ENCODE measurements at regions not wholly inside any gene's neighbourhood (a gene's known extent, or its start where the extent isn't known, plus 50 kb on each side); places are given as distances from the start of the nearest gene placed in this dataset.

DNA sequence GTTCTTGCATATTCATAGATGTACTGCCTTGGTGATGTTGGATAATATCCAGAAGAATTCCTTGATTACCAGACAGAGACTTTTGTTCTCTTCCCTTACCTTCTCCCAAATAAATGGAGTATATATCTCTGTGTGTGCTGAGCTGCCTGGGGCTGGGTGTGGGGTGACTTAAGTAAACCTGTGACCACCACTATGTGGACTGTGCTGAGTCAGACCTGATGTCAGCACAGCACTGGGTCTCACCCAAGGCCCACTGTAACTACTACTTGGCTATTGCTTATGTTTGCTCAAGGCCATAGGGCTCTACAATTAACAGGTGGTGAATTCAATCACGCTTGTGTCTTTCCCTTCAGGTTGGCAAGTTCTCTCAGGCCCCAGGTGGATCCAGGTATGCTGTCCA, 145.7 kb upstream of the MDGA2 start:
- no peak overlapping the region for H3K4me3 ChIP-seq (ENCODE audit: low read depth, low read length)
- no peak for DNase-seq (ENCODE audit: low read depth)
- TF ChIP-seq, protein P1, sequence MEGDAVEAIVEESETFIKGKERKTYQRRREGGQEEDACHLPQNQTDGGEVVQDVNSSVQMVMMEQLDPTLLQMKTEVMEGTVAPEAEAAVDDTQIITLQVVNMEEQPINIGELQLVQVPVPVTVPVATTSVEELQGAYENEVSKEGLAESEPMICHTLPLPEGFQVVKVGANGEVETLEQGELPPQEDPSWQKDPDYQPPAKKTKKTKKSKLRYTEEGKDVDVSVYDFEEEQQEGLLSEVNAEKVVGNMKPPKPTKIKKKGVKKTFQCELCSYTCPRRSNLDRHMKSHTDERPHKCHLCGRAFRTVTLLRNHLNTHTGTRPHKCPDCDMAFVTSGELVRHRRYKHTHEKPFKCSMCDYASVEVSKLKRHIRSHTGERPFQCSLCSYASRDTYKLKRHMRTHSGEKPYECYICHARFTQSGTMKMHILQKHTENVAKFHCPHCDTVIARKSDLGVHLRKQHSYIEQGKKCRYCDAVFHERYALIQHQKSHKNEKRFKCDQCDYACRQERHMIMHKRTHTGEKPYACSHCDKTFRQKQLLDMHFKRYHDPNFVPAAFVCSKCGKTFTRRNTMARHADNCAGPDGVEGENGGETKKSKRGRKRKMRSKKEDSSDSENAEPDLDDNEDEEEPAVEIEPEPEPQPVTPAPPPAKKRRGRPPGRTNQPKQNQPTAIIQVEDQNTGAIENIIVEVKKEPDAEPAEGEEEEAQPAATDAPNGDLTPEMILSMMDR (IDR thresholded peaks at IDR 0.05; ENCODE audit: insufficient read depth, low read depth, low read length) = no peak

DNA sequence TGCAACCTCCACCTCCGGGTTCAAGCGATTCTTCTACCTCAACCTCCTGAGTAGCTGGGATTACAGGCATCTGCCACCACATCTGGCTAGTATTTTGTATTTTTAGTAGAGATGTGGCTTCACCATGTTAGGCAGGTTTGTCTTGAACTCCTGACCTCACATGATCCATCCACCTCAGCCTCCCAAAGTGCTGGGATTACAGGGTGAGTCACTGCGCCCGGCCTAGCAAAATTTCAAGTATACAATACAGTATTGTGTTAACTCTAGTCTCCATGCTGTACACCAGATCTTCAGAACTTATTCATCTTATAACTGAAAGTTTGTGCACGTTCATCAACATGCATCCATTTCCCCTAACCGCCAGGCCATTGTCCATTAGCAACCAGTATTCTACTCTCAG, 115.1 kb upstream of the MDGA2 start:
- H3K4me3 ChIP-seq (ENCODE audit: low read depth, low read length) = no peak overlapping the region
- TF ChIP-seq, protein P1 (IDR thresholded peaks at IDR 0.05; ENCODE audit: insufficient read depth, low read depth, low read length) = no peak
- no peak for DNase-seq (ENCODE audit: low read depth)

GRCh38 chr14:47785058-47785457, 109.7 kb upstream of the MDGA2 start:
- H3K4me3 ChIP-seq (ENCODE audit: low read depth, low read length) = no peak overlapping the region
- TF ChIP-seq, protein P1 (IDR thresholded peaks at IDR 0.05; ENCODE audit: insufficient read depth, low read depth, low read length) = no peak
- DNase-seq (ENCODE audit: low read depth) = no peak

GRCh38 chr14:47778631-47779030, 103.2 kb upstream of the MDGA2 start:
- H3K4me3 ChIP-seq (ENCODE audit: low read depth, low read length) = no peak overlapping the region
- TF ChIP-seq, protein P1 (IDR thresholded peaks at IDR 0.05; ENCODE audit: insufficient read depth, low read depth, low read length) = no peak
- no peak for DNase-seq (ENCODE audit: low read depth)

GRCh38 chr14:47772652-47773051, 97.2 kb upstream of the MDGA2 start:
- TF ChIP-seq, protein P1 (IDR thresholded peaks at IDR 0.05; ENCODE audit: insufficient read depth, low read depth, low read length) = no peak
- H3K4me3 ChIP-seq (ENCODE audit: low read depth, low read length) = no peak overlapping the region

GRCh38 chr14:47763188-47763854, 87.9 kb upstream of the MDGA2 start:
- DNase-seq (ENCODE audit: low read depth) = no peak
- no peak overlapping the region for H3K4me3 ChIP-seq (ENCODE audit: low read depth, low read length)
- TF ChIP-seq, protein P1 (IDR thresholded peaks at IDR 0.05; ENCODE audit: insufficient read depth, low read depth, low read length) = no peak

More at GRCh38 chr14:47772652-47773051, 97.2 kb upstream of the MDGA2 start:
- DNase-seq (ENCODE audit: low read depth) = no peak

GRCh38 chr14:47746986-47747385, 71.6 kb upstream of the MDGA2 start:
- no peak for DNase-seq (ENCODE audit: low read depth)
- TF ChIP-seq, protein P1 (IDR thresholded peaks at IDR 0.05; ENCODE audit: insufficient read depth, low read depth, low read length) = no peak
- no peak overlapping the region for H3K4me3 ChIP-seq (ENCODE audit: low read depth, low read length)

All from fibroblast of villous mesenchyme (primary cell).